ENCODE measurements at regions not wholly inside any gene's neighbourhood (a gene's known extent, or its start where the extent isn't known, plus 50 kb on each side); places are given as distances from the start of the nearest gene placed in this dataset.

DNA sequence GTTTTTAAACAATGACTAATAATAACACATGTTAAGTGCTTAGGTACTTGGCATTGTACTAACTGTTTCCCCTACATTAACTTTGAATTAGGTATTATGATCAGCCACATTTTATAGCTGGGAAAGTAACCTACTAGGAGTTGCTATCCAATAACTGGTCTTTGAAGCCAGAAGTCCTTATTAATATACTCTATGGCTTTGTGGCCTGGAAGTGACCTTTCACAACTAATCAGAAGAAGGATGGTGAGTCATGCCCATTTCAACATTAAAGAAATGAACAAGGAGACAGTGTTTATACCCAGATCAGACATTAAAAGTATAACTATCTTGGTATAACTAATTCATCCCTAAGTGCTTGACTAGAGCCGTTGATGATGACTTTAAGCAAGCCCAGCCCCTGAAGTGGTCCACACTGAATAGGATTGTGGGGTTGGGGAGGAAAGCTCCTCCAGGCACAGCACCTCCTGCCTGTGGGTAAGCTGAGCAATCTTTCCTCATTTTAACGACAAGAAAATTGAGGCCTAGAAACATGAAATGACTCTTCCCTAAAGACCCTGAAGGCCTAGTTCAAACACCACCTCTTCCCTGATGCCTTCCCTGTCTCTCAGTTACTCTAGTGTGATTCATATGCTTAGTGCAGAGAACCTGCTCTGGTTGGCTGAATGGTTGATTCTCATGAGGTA lies 71.6 kb upstream of the RFX8 start:
- ATAC-seq (peak in 1 of 4 donors; percentile 19), DNase-seq (no peak)
- Histone ChIP-seq H3K27me3 (no peaks in the 10 kb centered on the region), H3K4me1 (no peaks in the 10 kb centered on the region), H3K36me3 (no peaks in the 10 kb centered on the region), H3K4me3 (no peak overlapping the region), H3K27ac (no peak overlapping the region), H3K9me3 (no peaks in the 10 kb centered on the region)
- intact Hi-C loops (cut with DNase I) = no loop called here
- no peak for TF ChIP-seq POLR2A (IDR thresholded peaks at IDR 0.05)
- TF ChIP-seq, protein P1, sequence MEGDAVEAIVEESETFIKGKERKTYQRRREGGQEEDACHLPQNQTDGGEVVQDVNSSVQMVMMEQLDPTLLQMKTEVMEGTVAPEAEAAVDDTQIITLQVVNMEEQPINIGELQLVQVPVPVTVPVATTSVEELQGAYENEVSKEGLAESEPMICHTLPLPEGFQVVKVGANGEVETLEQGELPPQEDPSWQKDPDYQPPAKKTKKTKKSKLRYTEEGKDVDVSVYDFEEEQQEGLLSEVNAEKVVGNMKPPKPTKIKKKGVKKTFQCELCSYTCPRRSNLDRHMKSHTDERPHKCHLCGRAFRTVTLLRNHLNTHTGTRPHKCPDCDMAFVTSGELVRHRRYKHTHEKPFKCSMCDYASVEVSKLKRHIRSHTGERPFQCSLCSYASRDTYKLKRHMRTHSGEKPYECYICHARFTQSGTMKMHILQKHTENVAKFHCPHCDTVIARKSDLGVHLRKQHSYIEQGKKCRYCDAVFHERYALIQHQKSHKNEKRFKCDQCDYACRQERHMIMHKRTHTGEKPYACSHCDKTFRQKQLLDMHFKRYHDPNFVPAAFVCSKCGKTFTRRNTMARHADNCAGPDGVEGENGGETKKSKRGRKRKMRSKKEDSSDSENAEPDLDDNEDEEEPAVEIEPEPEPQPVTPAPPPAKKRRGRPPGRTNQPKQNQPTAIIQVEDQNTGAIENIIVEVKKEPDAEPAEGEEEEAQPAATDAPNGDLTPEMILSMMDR (IDR thresholded peaks at IDR 0.05) = no peak
- 60% methylated on average over 1 of the region's 2 CpGs for WGBS (ENCODE audit: insufficient coverage, low coverage, low lambda C conversion rate, missing lambda C conversion rate)

DNA sequence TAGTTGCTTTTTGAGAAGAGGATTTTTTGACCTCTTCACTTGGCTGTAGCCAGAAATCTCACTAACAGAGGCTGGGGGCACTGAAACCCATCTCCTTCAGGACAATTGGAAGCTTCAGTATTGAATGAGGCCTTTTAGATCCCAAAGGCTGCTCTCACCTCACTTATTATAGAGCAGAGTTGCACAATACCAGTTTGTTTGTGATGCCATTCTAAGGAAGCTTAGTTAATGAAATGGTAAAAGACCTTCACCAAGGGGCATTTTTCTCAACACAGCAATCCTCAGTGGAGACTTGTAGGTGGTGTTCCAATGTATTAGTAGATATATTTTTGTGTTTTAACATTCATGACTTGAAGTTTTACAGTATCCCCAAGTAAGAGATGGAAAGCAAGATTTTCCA lies 71.0 kb upstream of the RFX8 start:
- Histone ChIP-seq H3K27ac (no peak overlapping the region), H3K4me3 (no peak overlapping the region), H3K4me1 (no peaks in the 10 kb centered on the region), H3K9me3 (no peaks in the 10 kb centered on the region), H3K36me3 (no peaks in the 10 kb centered on the region), H3K27me3 (no peaks in the 10 kb centered on the region)
- intact Hi-C loops (cut with DNase I) = no loop called here
- ATAC-seq (no peak), DNase-seq (no peak)
- TF ChIP-seq POLR2A (IDR thresholded peaks at IDR 0.05) = no peak
- TF ChIP-seq, protein P1 (IDR thresholded peaks at IDR 0.05) = no peak

DNA sequence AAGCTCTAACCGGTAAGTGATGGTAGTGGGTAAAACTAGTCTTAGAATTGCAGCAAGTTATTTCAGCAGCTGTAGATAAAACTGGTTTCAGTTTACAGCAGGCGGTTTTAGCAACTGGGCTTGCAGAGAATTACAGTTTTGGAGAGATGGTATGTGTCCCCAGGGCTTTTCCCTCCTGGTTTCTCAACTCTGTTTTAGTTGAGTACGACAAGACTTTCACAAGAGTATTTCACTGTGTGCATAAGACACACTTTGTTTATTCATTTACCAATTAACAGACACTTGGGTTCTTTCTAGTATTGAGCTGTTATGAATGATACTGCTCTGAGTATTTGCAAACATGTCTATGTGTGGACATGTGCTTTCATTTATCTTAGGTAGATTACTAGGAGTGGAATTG lies 65.6 kb upstream of the RFX8 start:
- H3K9me3 ChIP-seq = no peaks in the 10 kb centered on the region
- no peaks in the 10 kb centered on the region for H3K27me3 ChIP-seq
- DNase-seq = no peak
- no peak for TF ChIP-seq POLR2A (IDR thresholded peaks at IDR 0.05)
- TF ChIP-seq, protein P1 (IDR thresholded peaks at IDR 0.05) = no peak
- H3K27ac ChIP-seq = no peak overlapping the region
- 66% methylated on average over 3 of the region's 3 CpGs for WGBS (ENCODE audit: insufficient coverage, low coverage, low lambda C conversion rate, missing lambda C conversion rate)
- H3K36me3 ChIP-seq = no peaks in the 10 kb centered on the region
- H3K4me1 ChIP-seq = no peaks in the 10 kb centered on the region
- no peak for ATAC-seq
- intact Hi-C loops (cut with DNase I) = no loop called here
- no peak overlapping the region for H3K4me3 ChIP-seq

DNA sequence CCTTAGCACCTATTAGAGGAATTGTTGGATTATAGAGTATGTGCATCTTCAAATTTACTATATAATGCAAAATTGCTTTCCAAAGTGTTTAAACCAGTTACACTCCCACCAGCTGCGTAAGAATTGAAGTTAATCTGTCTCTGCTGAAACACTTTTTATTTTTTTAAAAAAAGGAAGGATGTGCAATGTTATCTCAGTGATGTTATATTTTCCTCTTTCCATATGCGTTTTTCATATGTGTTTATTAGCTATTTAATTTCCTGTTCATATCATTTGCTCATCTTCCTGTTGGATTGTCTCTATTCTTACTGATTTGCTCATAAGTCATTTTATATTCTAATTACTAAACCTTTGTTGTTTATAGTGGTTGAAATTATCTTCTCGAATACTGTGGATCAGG lies 63.2 kb upstream of the RFX8 start:
- no peak for ATAC-seq
- intact Hi-C loops (cut with DNase I) = no loop called here
- TF ChIP-seq, protein P1 (IDR thresholded peaks at IDR 0.05) = no peak
- TF ChIP-seq POLR2A (IDR thresholded peaks at IDR 0.05) = no peak
- H3K27ac ChIP-seq = no peak overlapping the region
- no peaks in the 10 kb centered on the region for H3K27me3 ChIP-seq
- no peaks in the 10 kb centered on the region for H3K9me3 ChIP-seq
- H3K4me3 ChIP-seq = no peak overlapping the region
- no peaks in the 10 kb centered on the region for H3K4me1 ChIP-seq
- no peaks in the 10 kb centered on the region for H3K36me3 ChIP-seq
- no peak for DNase-seq
- WGBS (ENCODE audit: insufficient coverage, low coverage, low lambda C conversion rate, missing lambda C conversion rate) = 72% methylated on average over 3 of the region's 3 CpGs

DNA sequence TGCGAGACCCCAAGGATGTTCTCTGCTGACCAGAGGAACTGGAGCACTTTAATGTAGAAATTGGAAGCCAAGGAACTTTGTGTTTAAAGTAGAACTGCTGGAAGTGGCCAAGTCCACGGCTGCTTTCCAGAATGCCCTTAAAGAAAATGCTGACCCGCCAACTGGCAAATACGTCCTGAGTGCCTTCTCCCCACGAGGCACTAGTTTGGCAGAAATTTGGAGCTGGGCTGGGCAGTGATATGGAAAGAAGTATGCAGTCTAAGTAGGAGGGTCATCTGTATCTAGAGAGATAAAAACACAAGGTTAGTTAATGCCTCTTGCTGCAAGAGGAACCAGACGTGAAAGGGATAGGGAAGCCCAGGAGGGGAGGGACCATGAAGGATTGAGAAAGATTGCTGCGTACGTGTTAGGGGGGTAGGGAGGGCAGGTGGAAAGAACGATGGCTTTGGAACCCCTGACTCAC lies 59.3 kb upstream of the RFX8 start:
- H3K36me3 ChIP-seq = no peaks in the 10 kb centered on the region
- H3K4me3 ChIP-seq = no peak overlapping the region
- TF ChIP-seq, protein P1 (IDR thresholded peaks at IDR 0.05) = no peak
- no peak for TF ChIP-seq POLR2A (IDR thresholded peaks at IDR 0.05)
- 50% methylated on average over 9 of the region's 9 CpGs for WGBS (ENCODE audit: insufficient coverage, low coverage, low lambda C conversion rate, missing lambda C conversion rate)
- H3K4me1 ChIP-seq = no peaks in the 10 kb centered on the region
- peak in 2 of 4 donors; percentile 28 to 34 for ATAC-seq
- H3K27me3 ChIP-seq = no peaks in the 10 kb centered on the region
- no peak overlapping the region for H3K27ac ChIP-seq
- intact Hi-C loops (cut with DNase I) = no loop called here
- DNase-seq = no peak
- no peaks in the 10 kb centered on the region for H3K9me3 ChIP-seq
